Middle frontal gyrus (tissue), 1 donor: ENCODE measurements at regions not wholly inside any gene's neighbourhood (a gene's known extent, or its start where the extent isn't known, plus 50 kb on each side); places are given as distances from the start of the nearest gene placed in this dataset.
A peak's percentile ranks its signal among the peaks of the same experiment; 100 is the strongest.

Experiments used
- DNase-seq: peaks from one replicate; pipeline ENCODE4 v3.0.0-alpha.2; 2015; ENCODE audit warnings: low spot score; ENCODE audit errors: extremely low spot score

GRCh38 chr5:74131250-74131649 is 505.3 kb downstream of the ARHGEF28 start:
- no peak for DNase-seq

- DNase-seq: no peak
Observed at GRCh38 chr5:74130155-74130897, 504.3 kb downstream of the ARHGEF28 start.

- DNase-seq: no peak
Observed at GRCh38 chr5:74127381-74128320, 501.7 kb downstream of the ARHGEF28 start.

- no peak for DNase-seq
Observed at GRCh38 chr5:74126294-74126693, 500.3 kb downstream of the ARHGEF28 start.

- DNase-seq: no peak
Observed at GRCh38 chr5:74124826-74125225, 498.8 kb downstream of the ARHGEF28 start.

- DNase-seq: no peak
Observed at GRCh38 chr5:74123929-74124328, 497.9 kb downstream of the ARHGEF28 start.

- no peak for DNase-seq
Observed at GRCh38 chr5:74122979-74123590, 497.1 kb downstream of the ARHGEF28 start.

- DNase-seq: no peak
Observed at GRCh38 chr5:74122175-74122574, 496.2 kb downstream of the ARHGEF28 start.

GRCh38 chr5:74120585-74120984 is 494.6 kb downstream of the ARHGEF28 start:
- DNase-seq: no peak

GRCh38 chr5:74118071-74118470 is 492.1 kb downstream of the ARHGEF28 start:
- no peak for DNase-seq

- DNase-seq: no peak
Observed at GRCh38 chr5:74116984-74117383, 491.0 kb downstream of the ARHGEF28 start.

GRCh38 chr5:74116266-74116665 is 490.3 kb downstream of the ARHGEF28 start:
- DNase-seq: no peak

- DNase-seq: peak; percentile 30
Observed at GRCh38 chr5:74113927-74114326, 487.9 kb downstream of the ARHGEF28 start.

- DNase-seq: no peak
Observed at GRCh38 chr5:74113196-74113540, 487.2 kb downstream of the ARHGEF28 start.

GRCh38 chr5:74112372-74113195 is 486.6 kb downstream of the ARHGEF28 start:
- no peak for DNase-seq

- no peak for DNase-seq
Observed at GRCh38 chr5:74111764-74112163, 485.8 kb downstream of the ARHGEF28 start.

GRCh38 chr5:74109344-74109743 is 483.3 kb downstream of the ARHGEF28 start:
- DNase-seq: no peak

GRCh38 chr5:74107899-74108298 is 481.9 kb downstream of the ARHGEF28 start:
- no peak for DNase-seq

- no peak for DNase-seq
Observed at GRCh38 chr5:74105126-74105780, 479.3 kb downstream of the ARHGEF28 start.

GRCh38 chr5:74103131-74104023 is 477.4 kb downstream of the ARHGEF28 start:
- no peak for DNase-seq
